22Rv1 (cell line): ENCODE measurements at regions not wholly inside any gene's neighbourhood (a gene's known extent, or its start where the extent isn't known, plus 50 kb on each side); places are given as distances from the start of the nearest gene placed in this dataset.
A peak's percentile ranks its signal among the peaks of the same experiment; 100 is the strongest.
"Not testable (repeated sequence)": the region's sequence is repeated elsewhere in the genome, so short reads cannot be mapped to it uniquely, and the experiment has no call there.

Experiments used
- H3K27ac ChIP-seq: fragments of 450-650 bp; 2 replicates; pipeline ENCODE4 v1.5.1; 2017
- CTCF ChIP-seq: fragments of 450-650 bp; IDR thresholded peaks from 2 replicates; pipeline ENCODE4 v1.5.1; 2017; ENCODE audit warnings: mild to moderate bottlenecking
- ZFX ChIP-seq: fragments of 450-650 bp; IDR thresholded peaks from 2 replicates; pipeline ENCODE4 v1.6.1; 2017; ENCODE audit warnings: antibody characterized with exemption, borderline replicate concordance

GRCh38 chr5:97276474-97277120 lies 93.5 kb upstream of the RIOK2 start:
- TF ChIP-seq CTCF (no peak), ZFX (no peak)
- H3K27ac ChIP-seq, result no peak overlapping the region

- H3K27ac ChIP-seq, result no peak overlapping the region
- TF ChIP-seq CTCF, result no peak
- TF ChIP-seq ZFX, result no peak
Observed at GRCh38 chr5:97281257-97281656, 98.2 kb upstream of the RIOK2 start.

DNA sequence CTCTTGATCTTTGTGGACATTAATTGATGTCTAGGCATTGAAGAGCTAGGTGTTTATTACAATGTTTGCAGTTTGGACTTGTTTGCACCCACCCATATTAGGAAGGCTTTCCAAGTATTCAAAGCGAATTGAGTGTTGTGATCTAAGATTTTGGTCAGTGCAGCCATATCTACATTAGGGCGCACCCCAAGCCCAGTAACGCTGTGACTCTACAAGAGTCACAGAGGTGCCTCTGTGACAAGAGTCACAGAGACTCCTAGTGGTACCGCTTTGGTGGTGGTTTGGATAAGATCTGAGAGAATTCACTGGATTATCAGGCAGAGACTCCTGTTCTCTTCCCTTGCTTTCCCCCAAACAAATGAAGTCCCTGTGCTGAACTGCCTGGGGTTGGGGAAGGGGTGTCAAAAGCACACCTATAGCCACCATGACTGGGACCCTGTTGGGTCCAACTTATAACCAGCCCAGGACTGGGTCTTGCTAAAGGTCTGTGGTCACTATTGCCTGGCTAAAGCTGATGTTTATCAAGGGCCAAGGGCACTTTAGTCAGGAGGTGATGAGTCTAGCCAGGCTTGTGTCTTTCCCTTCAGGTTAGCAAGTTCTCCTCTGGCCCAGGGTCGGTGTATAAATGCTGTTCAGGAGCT lies 114.1 kb upstream of the RIOK2 start:
- TF ChIP-seq ZFX (no peak), CTCF (peak; percentile 48)
- H3K27ac ChIP-seq, result no peak overlapping the region

GRCh38 chr5:97297704-97298091 lies 114.7 kb upstream of the RIOK2 start:
- H3K27ac ChIP-seq, result no peak overlapping the region
- TF ChIP-seq CTCF (no peak), ZFX (no peak)

DNA sequence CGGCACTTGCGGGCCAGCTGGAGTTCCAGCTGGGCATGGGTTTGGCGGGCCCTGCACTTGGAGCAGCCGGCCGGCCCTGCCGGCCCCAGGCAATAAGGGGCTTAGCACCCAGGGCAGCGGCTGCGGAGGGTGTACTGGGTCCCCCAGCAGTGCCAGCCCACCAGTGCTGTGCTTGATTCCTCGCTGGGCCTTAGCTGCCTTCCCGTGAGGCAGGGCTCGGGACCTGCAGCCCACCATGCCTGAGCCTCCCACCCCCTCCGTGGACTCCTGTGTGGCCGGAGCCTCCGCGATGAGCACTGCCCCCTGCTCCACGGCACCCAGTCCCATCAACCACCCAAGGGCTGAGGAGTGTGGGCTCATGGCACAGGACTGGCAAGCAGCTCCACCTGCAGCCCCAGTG lies 118.1 kb upstream of the RIOK2 start:
- H3K27ac ChIP-seq, result not testable (repeated sequence)

- no peak overlapping the region for H3K27ac ChIP-seq
- TF ChIP-seq ZFX (no peak), CTCF (no peak)
Observed at GRCh38 chr5:97338729-97339128, 155.7 kb upstream of the RIOK2 start.

DNA sequence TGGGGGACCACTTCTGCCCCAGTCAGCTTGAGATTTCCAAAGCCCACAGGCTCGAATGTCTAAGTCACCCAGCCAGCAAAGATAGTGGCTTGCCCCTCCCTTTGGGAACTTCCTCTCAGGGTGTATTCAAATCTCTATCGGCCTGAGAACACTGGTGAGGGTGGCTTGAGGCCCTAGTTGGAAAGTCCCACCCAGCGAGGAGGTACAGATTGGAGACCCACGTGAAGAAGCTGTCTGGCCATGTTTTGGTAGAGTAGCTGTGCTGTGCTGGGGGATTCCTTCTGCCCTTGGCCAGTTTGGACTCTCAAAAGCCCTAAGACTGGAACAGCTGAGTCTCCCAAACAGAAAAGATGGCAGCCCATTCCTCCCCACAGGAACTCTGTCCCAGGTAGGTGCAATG lies 172.7 kb upstream of the RIOK2 start:
- TF ChIP-seq ZFX (no peak), CTCF (no peak)
- H3K27ac ChIP-seq, result no peak overlapping the region

GRCh38 chr5:97363577-97363976 lies 180.5 kb upstream of the RIOK2 start:
- TF ChIP-seq CTCF, result no peak
- H3K27ac ChIP-seq, result no peak overlapping the region
